NOMO-1 (cell line): ENCODE measurements at regions not wholly inside any gene's neighbourhood (a gene's known extent, or its start where the extent isn't known, plus 50 kb on each side); places are given as distances from the start of the nearest gene placed in this dataset.

Experiments
- DNase-seq, 2 experiments: peaks; one replicate each; lab custom pipeline; 2025; ENCODE audit not compliant: unreplicated experiment in 2 of 2; lab: John Stamatoyannopoulos, UW

GRCh38 chr9:97747201-97747965, 50.2 kb upstream of the XPA start:
- no peak for DNase-seq

DNA sequence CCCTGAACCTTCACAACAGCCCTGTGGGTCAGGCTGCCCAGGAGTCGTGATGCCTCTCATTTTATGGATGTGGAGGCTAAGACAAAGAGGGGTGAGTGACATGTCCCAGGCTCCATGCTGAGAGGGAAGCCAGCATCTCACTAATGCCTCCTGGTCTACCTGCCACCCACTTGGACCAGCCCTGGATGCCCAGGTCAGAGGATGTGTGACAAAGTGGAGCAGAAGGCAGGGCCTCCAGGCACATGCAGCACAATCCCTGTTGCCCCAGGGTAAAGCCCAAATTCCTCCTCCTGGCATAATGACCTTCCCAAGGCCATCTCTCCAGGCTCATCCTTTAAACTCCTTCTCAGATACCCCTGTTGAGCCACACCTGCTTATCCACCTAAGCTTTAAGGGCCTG, 51.4 kb upstream of the XPA start:
- no peak for DNase-seq

GRCh38 chr9:97749928-97750327, 52.8 kb upstream of the XPA start:
- DNase-seq: no peak

- DNase-seq: no peak
Measured at GRCh38 chr9:97751531-97751930, 54.4 kb upstream of the XPA start.

GRCh38 chr9:97752274-97752673, 55.1 kb upstream of the XPA start:
- no peak for DNase-seq

GRCh38 chr9:97753364-97753763, 56.2 kb upstream of the XPA start:
- no peak for DNase-seq

DNA sequence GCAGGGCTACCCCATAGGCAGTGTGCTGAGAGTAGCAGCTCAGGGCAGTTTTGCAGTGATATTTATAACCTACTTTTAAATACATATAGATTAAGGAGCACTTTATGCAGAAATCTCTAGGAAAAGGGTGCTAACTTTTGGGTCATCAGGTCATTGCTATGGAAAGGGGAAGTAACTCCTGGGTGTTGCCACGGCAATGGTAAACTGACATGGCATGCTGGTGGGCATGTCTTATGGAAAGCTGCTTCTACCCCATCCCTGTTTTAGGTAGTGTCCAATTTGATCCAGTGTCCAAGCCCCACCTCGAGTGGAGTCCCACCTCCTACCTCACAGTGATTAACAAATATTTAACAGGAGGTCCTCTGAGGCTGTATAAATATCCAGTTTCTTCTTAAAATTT, 56.8 kb upstream of the XPA start:
- peak in 1 of 2 experiments; percentile 19 for DNase-seq

DNA sequence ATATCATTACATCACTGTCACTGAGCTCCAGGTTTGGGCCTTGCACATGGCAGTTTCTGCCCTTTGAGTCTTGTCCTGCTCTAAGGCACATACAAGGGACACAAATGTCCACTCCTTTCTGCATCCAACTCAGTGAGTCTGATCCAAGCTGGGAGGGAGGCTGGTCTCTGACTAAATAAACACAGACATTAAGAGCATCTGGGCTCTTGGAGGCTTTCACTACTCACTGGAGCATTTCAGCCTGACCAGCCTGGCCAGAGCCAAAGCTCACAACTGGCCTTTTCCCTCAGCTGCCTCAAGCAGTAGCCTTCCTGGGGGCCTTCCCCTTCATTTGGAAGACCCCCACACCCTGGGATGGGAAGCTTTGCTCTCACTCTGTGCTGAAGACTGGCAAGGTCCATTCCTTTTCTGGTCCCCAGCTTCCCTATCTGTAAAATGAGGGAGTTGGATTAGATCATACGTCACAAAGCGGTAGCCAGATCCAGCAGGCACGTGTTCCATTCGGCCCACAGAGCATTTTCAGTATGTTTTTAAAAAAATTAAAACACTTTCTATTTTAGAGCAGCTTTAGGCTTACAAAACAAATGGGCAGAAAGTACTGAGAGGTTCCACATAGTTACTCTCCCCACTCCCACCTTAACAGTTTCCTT, 58.6 kb upstream of the XPA start:
- no peak for DNase-seq

DNA sequence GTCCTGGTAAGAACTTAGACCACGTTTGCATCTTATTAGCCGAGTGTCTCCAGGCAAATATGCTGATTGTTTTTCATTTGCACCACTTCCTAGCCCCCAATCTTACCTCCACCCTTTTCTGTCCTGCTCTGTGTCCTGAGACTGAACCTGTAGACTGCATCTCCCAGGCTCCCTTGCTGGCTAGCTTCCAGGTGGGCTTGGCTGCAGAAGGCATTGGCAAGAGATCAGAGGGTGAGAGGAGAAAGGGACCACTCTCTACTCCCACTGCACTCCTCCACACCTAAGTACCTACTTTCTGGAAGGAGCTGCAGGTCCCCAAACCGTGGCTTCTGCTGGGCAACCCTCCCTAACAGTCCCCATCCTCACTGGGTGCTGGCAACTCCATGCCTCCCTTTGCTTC, 59.9 kb upstream of the XPA start:
- DNase-seq: no peak

- no peak for DNase-seq
Measured at GRCh38 chr9:97758334-97758916, 61.3 kb upstream of the XPA start.

DNA sequence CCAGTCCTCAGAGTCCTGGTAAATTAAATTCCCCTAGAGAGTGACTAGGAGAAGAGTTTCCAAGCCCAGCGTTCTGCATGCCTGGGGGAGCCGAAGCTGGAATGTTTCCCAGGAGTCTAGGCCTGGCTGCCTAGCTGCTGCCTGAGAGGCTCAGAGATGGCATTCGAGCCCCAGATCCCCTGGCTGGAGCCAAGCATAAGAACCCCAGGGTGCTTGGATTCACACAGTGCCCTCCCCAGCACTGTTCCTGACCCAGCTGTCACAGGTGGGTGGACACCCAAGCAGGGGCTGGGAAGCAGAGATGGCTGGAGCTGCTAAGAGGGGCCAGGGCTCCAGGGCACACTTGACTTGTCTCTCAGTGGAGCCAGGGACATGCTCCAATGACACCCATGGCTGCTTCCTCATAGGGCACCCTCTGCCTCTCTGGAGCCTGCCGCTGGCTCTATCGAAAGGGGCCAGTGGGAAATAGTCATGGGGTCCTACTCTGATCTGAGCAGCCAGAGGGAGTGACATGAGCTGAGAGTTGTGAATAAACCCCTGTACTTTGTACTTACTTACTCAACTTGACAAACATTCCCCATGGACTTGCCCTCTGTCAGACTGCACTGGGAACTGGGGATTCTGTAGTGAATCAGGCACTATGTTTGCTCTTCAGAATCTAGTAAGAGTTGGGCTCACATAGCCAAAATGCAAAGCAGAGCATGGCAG, 62.6 kb upstream of the XPA start:
- DNase-seq: no peak

DNA sequence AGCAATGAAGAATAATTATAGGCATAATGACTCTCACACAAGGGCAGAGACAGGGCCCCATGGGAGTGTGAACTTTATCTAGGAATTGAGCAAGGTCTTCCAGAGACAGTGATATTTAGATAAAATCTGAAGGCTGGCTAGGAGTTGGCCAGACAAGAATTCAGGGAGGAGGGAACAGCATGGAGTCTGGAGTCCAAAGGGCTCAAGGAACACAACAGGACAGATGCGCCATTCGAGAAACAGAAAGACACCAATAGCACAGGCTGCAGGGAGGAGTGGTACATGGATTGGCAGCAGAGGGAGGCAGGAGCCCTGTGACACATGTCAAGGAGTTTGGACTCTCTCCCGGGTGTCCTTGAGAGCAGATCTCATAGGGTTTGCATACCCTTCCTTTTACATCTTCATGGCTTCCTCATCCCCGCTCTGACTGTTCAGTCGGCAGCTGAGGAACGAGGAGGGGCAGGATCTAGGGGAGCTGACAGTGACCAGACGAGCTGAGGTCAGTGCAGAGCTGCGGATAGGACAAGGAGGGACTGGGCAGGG, 64.0 kb upstream of the XPA start:
- DNase-seq: no peak

GRCh38 chr9:97761879-97762278, 64.7 kb upstream of the XPA start:
- no peak for DNase-seq

DNA sequence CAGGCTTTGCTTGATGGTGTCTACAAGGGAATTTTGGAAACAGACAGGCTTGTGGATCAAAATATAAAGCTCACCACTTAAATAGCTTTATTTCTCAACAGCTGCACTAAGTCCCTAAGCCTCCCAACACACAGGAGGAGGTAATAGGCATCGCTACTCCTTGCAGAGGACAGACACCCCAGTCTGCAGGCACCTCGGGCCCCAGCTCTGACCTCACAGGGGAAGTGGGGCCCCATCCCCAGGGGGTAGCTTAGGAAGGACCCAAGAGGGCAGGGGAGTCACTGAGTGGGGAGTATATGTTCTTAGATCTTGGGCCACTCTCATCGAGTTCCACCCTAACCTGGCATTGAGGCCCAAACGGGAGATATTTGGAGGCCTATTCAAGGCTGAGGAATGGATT, 66.7 kb upstream of the XPA start:
- no peak for DNase-seq

- DNase-seq: no peak
Measured at GRCh38 chr9:97766092-97766491, 69.0 kb upstream of the XPA start.

- no peak for DNase-seq
Measured at GRCh38 chr9:97766610-97767009, 69.5 kb upstream of the XPA start.

- DNase-seq: no peak
Measured at GRCh38 chr9:97767891-97768290, 70.8 kb upstream of the XPA start.

- DNase-seq: no peak
Measured at GRCh38 chr9:97768746-97769145, 71.6 kb upstream of the XPA start.

DNA sequence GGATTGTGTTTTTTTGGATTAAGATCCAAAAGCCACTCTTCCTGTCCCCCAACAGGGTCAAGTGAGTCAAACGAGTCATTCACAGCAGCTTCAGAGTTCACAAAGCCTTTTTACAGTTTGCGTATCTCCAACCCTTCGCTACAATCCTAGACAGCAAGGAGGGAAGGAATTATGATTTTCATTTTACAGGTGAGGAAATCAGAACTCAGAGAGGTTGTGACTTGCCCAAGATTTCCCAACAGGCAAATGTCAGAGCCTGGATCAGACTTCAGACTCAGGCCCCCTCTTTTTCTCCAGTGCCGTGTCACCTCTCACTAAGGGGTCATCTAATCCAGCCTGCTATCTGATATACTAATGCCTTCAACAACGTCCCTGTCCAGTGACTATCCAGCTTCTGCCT, 72.1 kb upstream of the XPA start:
- DNase-seq: no peak

DNA sequence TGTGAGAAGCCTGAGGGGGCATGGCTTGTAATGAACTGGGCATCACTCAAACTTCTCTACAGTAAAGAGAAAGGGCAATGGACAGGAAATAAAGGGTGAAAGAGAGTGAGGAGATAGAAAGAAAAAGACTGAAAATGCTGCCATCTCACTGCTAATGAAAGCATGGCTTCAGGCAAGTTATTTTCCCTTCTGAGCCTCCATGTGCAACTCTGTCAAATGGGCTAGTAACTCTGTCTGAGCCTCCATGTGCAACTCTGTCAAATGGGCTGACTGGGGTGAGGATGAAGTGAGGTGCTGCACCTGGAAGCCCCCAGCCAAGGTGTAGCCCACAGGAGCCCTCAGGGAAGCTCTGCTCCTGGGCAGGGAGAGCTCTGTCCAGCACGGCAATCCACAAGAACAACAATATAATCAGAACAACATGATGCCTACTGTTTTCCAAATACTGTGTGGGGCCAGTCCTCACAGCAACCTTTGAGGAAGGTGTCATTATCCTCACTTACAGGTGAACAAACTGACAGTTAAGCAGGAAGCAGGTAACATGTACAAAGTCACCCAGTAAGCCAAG, 73.8 kb upstream of the XPA start:
- no peak for DNase-seq

GRCh38 chr9:97771641-97772040, 74.5 kb upstream of the XPA start:
- no peak for DNase-seq
